Spleen (tissue), 7 donors: ENCODE measurements at regions not wholly inside any gene's neighbourhood (a gene's known extent, or its start where the extent isn't known, plus 50 kb on each side); places are given as distances from the start of the nearest gene placed in this dataset.

Experiments used
- CTCF ChIP-seq, 11 experiments: fragments of 200-600 bp in 7 of 11; fragments of 450-650 bp in 4 of 11; sonication (generic) in 4 of 11; IDR thresholded peaks in 8 of 11; conservative IDR thresholded peaks in 3 of 11; 1 replicate in 7 of 11; 2 replicates in 4 of 11; pipeline versions ENCODE4 v1.4.0 to v1.8.0; 2016 to 2021; ENCODE audit warnings: antibody characterized with exemption in 11 of 11, inconsistent platforms in 4 of 11, mild to moderate bottlenecking in 1 of 11
- POLR2A ChIP-seq, 3 donors: fragments of 450-650 bp; IDR thresholded peaks; one replicate each; pipeline ENCODE4 v1.5.1; 2017; ENCODE audit warnings: antibody characterized with exemption in 3 of 3, mild to moderate bottlenecking in 1 of 3
- donor health status: DM: no; HTN: no; CAD: no; lungs with moderate emphysema.
- donor health status: DM: no; HTN: no; CAD: no.
- donor health status: DM: no; HTN: no; CAD: no.

GRCh38 chr2:144629935-144630334, 110.0 kb upstream of the ZEB2 start:
- TF ChIP-seq CTCF (IDR thresholded peaks at IDR 0.05 in 8 of 11, conservative IDR thresholded peaks at IDR 0.05 in 3 of 11) (no peak), POLR2A (IDR thresholded peaks at IDR 0.05) (no peak)
